Hepatocyte (in vitro differentiated cells): ENCODE measurements at regions not wholly inside any gene's neighbourhood (a gene's known extent, or its start where the extent isn't known, plus 50 kb on each side); places are given as distances from the start of the nearest gene placed in this dataset.

ENCODE experiments used
- EZH2 ChIP-seq: fragments of 200-600 bp; sonication (generic); IDR thresholded peaks from 2 replicates; pipeline ENCODE4 v1.6.1; 2016; ENCODE audit warnings: antibody characterized with exemption, mild to moderate bottlenecking, borderline replicate concordance
- TF ChIP-seq, protein P1 (sequence below): fragments of 200-600 bp; sonication (generic); IDR thresholded peaks from 2 replicates; pipeline ENCODE4 v1.5.1; 2016; ENCODE audit warnings: antibody characterized with exemption, mild to moderate bottlenecking; ENCODE audit not compliant: poor library complexity

GRCh38 chrX:69067841-69068240 lies 97.4 kb downstream of the PJA1 start:
- TF ChIP-seq, protein P1, sequence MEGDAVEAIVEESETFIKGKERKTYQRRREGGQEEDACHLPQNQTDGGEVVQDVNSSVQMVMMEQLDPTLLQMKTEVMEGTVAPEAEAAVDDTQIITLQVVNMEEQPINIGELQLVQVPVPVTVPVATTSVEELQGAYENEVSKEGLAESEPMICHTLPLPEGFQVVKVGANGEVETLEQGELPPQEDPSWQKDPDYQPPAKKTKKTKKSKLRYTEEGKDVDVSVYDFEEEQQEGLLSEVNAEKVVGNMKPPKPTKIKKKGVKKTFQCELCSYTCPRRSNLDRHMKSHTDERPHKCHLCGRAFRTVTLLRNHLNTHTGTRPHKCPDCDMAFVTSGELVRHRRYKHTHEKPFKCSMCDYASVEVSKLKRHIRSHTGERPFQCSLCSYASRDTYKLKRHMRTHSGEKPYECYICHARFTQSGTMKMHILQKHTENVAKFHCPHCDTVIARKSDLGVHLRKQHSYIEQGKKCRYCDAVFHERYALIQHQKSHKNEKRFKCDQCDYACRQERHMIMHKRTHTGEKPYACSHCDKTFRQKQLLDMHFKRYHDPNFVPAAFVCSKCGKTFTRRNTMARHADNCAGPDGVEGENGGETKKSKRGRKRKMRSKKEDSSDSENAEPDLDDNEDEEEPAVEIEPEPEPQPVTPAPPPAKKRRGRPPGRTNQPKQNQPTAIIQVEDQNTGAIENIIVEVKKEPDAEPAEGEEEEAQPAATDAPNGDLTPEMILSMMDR: no peak
- TF ChIP-seq EZH2: no peak
